ENCODE measurements at regions not wholly inside any gene's neighbourhood (a gene's known extent, or its start where the extent isn't known, plus 50 kb on each side); places are given as distances from the start of the nearest gene placed in this dataset.

GRCh38 chr4:123182289-123182688 lies 214.3 kb upstream of the SPRY1 start:
- Histone ChIP-seq H3K36me3 (ENCODE audit: control insufficient read depth, insufficient read depth, low read length) (no peaks in the 10 kb centered on the region), H3K4me3 (ENCODE audit: insufficient read depth, low read depth, low read length) (no peak overlapping the region), H3K56ac (ENCODE audit: extremely low read depth, insufficient read depth, low read length) (no peak overlapping the region), H3K27me3 (ENCODE audit: control insufficient read depth, insufficient read depth, low read length) (no peaks in the 10 kb centered on the region), H4K5ac (ENCODE audit: low read depth, low read length) (no peak overlapping the region), H2BK20ac (ENCODE audit: low read depth, low read length) (no peak overlapping the region), H3K4me1 (ENCODE audit: control insufficient read depth, insufficient read depth, low read length) (no peaks in the 10 kb centered on the region), H3K23ac (ENCODE audit: low read depth, low read length) (no peak overlapping the region), H3K4me2 (ENCODE audit: low read depth, low read length) (no peak overlapping the region), H3K18ac (ENCODE audit: low read depth, low read length) (no peak overlapping the region), H3K79me1 (ENCODE audit: low read depth in 1 of 2, low read length in 2 of 2) (no peaks in the 10 kb centered on the region), H2AK9ac (replicated peaks; ENCODE audit: low read depth, low read length, poor library complexity) (no peak overlapping the region), H4K91ac (ENCODE audit: insufficient read depth, low read depth, low read length) (no peak overlapping the region), H4K20me1 (ENCODE audit: insufficient read depth, low read length) (no peaks in the 10 kb centered on the region), H3K9me3 (ENCODE audit: control insufficient read depth, insufficient read depth, low read length) (no peaks in the 10 kb centered on the region), H2AK5ac (ENCODE audit: low read depth, low read length) (no peak overlapping the region), H3K27ac (ENCODE audit: insufficient read depth, low read length) (no peak overlapping the region), H4K8ac (ENCODE audit: low read depth in 2 of 2, low read length in 2 of 2) (no peak overlapping the region), H3K9ac (ENCODE audit: low read depth, low read length) (no peak overlapping the region), H2BK120ac (ENCODE audit: low read depth, low read length) (no peak overlapping the region), H3K14ac (replicated peaks; ENCODE audit: low read depth, low read length) (no peak overlapping the region), H2BK5ac (ENCODE audit: low read depth, low read length, poor library complexity, severe bottlenecking) (no peak overlapping the region), H2BK15ac (ENCODE audit: low read depth, low read length) (no peak overlapping the region), H2AFZ (replicated peaks; ENCODE audit: low read length, poor library complexity) (no peak overlapping the region), H3K9me1 (ENCODE audit: insufficient read depth, low read length) (no peaks in the 10 kb centered on the region), H3K4ac (ENCODE audit: low read depth, low read length) (no peak overlapping the region)
- DNase-seq (no peak), ATAC-seq (ENCODE audit: low read depth) (no peak)
- POLR2A ChIA-PET (ENCODE audit: unreplicated experiment): no interaction called here
- in situ Hi-C loops (cut with MboI; ENCODE audit: low sequenced_read_pairs) (no loop called here), dilution Hi-C loops (cut with HindIII; ENCODE audit: low sequenced_read_pairs, unreplicated experiment) (no loop called here), intact Hi-C loops (cut with micrococcal nuclease) (no loop called here)
- TF ChIP-seq RAD21 (IDR thresholded peaks at IDR 0.05; ENCODE audit: low read length) (no peak), RCOR1 (IDR thresholded peaks at IDR 0.05; ENCODE audit: insufficient replicate concordance, low read length) (no peak), NFE2L2 (IDR thresholded peaks at IDR 0.05; ENCODE audit: low read depth, low read length) (no peak), BHLHE40 (IDR thresholded peaks at IDR 0.05; ENCODE audit: low read depth, low read length) (no peak), RFX5 (IDR thresholded peaks at IDR 0.05; ENCODE audit: low read depth, low read length) (no peak), USF2 (IDR thresholded peaks at IDR 0.05; ENCODE audit: low read depth, low read length) (no peak), CTCF (conservative IDR thresholded peaks at IDR 0.05; ENCODE audit: low read depth, low read length) (no peak)
- no TSS peak for BruUV-seq (replicated peaks)
- CTCF ChIA-PET: interaction anchor here (0.7 kb wide), 1 partner anchor 1142 kb away, joined by 3 read pairs; no protein-coding TSS in a partner anchor
